IMR-90 (cell line): ENCODE measurements at regions not wholly inside any gene's neighbourhood (a gene's known extent, or its start where the extent isn't known, plus 50 kb on each side); places are given as distances from the start of the nearest gene placed in this dataset.

ENCODE experiments used
- ATAC-seq: fragments of 200-7000 bp; cut with Tn5 transposase; 2 replicates; pipeline ENCODE4 v1.9.1; 2020; ENCODE audit warnings: low read depth, mild to moderate bottlenecking, moderate library complexity
- BruUV-seq: library from RNA; stranded (reverse); fragments of 400-500 nt; replicated peaks from 2 replicates; lab custom pipeline; 2021; lab: Mats Ljungman, UMichigan
- CTCF ChIA-PET: fragments of 300-600 bp; formaldehyde crosslinking; extraction: SDS; loops from one replicate; lab custom pipeline; 2021; ENCODE audit warnings: antibody characterized with exemption; lab: Yijun Ruan, JAX
- POLR2A ChIA-PET: fragments of 300-600 bp; sonication (Branson Sonifier 250); formaldehyde crosslinking; loops from one replicate; lab custom pipeline; 2022; ENCODE audit warnings: antibody characterized with exemption; ENCODE audit not compliant: unreplicated experiment; lab: Charles Lee
- DNase-seq: peaks from one replicate; pipeline ENCODE4 v3.0.0; 2013
- H2AFZ ChIP-seq: replicated peaks from 2 replicates; pipeline ENCODE3; 2013; ENCODE audit warnings: low read length, mild to moderate bottlenecking; ENCODE audit not compliant: poor library complexity
- H2AK5ac ChIP-seq: 2 replicates; pipeline ENCODE4 v1.6.1; 2013; ENCODE audit warnings: low read depth, low read length, inconsistent platforms
- H2AK9ac ChIP-seq: replicated peaks from 2 replicates; pipeline ENCODE3; 2013; ENCODE audit warnings: mild to moderate bottlenecking, low read depth, low read length, moderate library complexity; ENCODE audit not compliant: poor library complexity
- H2BK120ac ChIP-seq: 2 replicates; pipeline ENCODE4 v1.6.1; 2013; ENCODE audit warnings: low read depth, low read length, inconsistent platforms
- H2BK15ac ChIP-seq: 3 replicates; pipeline ENCODE4 v1.6.1; 2013; ENCODE audit warnings: low read depth, low read length, inconsistent platforms
- H2BK20ac ChIP-seq: 2 replicates; pipeline ENCODE4 v1.6.1; 2013; ENCODE audit warnings: low read depth, mild to moderate bottlenecking, inconsistent platforms, low read length, moderate library complexity
- H2BK5ac ChIP-seq: 2 replicates; pipeline ENCODE4 v1.6.1; 2013; ENCODE audit warnings: mild to moderate bottlenecking, low read depth, low read length, inconsistent platforms; ENCODE audit not compliant: poor library complexity, severe bottlenecking
- H3K14ac ChIP-seq: replicated peaks from 2 replicates; pipeline ENCODE4 v1.6.1; 2013; ENCODE audit warnings: low read depth, low read length, inconsistent platforms
- H3K18ac ChIP-seq: 2 replicates; pipeline ENCODE4 v1.6.1; 2013; ENCODE audit warnings: low read depth, low read length, control low read depth
- H3K23ac ChIP-seq: 2 replicates; pipeline ENCODE4 v1.6.1; 2013; ENCODE audit warnings: low read depth, low read length, inconsistent platforms
- H3K27ac ChIP-seq: 2 replicates; pipeline ENCODE4 v1.5.1; 2013; ENCODE audit warnings: mild to moderate bottlenecking, control low read depth, low read length; ENCODE audit not compliant: insufficient read depth
- H3K27me3 ChIP-seq: 2 replicates; pipeline ENCODE4 v1.6.1; 2013; ENCODE audit warnings: low read length; ENCODE audit not compliant: control insufficient read depth, insufficient read depth
- H3K36me3 ChIP-seq: 2 replicates; pipeline ENCODE4 v1.6.1; 2013; ENCODE audit warnings: low read length, mixed read lengths; ENCODE audit not compliant: control insufficient read depth, insufficient read depth
- H3K4ac ChIP-seq: 2 replicates; pipeline ENCODE4 v1.6.1; 2013; ENCODE audit warnings: low read depth, low read length, inconsistent platforms
- H3K4me1 ChIP-seq: 2 replicates; pipeline ENCODE4 v1.6.1; 2013; ENCODE audit warnings: low read length, mixed read lengths; ENCODE audit not compliant: control insufficient read depth, insufficient read depth
- H3K4me2 ChIP-seq: 2 replicates; pipeline ENCODE4 v1.6.1; 2013; ENCODE audit warnings: low read depth, mild to moderate bottlenecking, control low read depth, low read length, moderate library complexity
- H3K4me3 ChIP-seq: 2 replicates; pipeline ENCODE4 v1.5.1; 2013; ENCODE audit warnings: low read depth, mild to moderate bottlenecking, control low read depth, low read length, moderate library complexity; ENCODE audit not compliant: insufficient read depth
- H3K56ac ChIP-seq: 2 replicates; pipeline ENCODE4 v1.6.1; 2013; ENCODE audit warnings: low read length, inconsistent platforms; ENCODE audit not compliant: insufficient read depth; ENCODE audit errors: extremely low read depth
- H3K79me1 ChIP-seq, 2 experiments: 2 replicates each; pipeline ENCODE4 v1.6.1; 2013; ENCODE audit warnings: low read length in 2 of 2, inconsistent platforms in 1 of 2, low read depth in 1 of 2
- H3K9ac ChIP-seq: 2 replicates; pipeline ENCODE4 v1.6.1; 2013; ENCODE audit warnings: low read depth, low read length, control low read depth
- H3K9me1 ChIP-seq: 2 replicates; pipeline ENCODE4 v1.6.1; 2013; ENCODE audit warnings: low read length, inconsistent platforms; ENCODE audit not compliant: insufficient read depth
- H3K9me3 ChIP-seq: 2 replicates; pipeline ENCODE4 v1.6.1; 2013; ENCODE audit warnings: low read length; ENCODE audit not compliant: control insufficient read depth, insufficient read depth
- H4K20me1 ChIP-seq: 2 replicates; pipeline ENCODE4 v1.6.1; 2013; ENCODE audit warnings: low read length, inconsistent platforms; ENCODE audit not compliant: insufficient read depth
- H4K5ac ChIP-seq: 2 replicates; pipeline ENCODE4 v1.6.1; 2013; ENCODE audit warnings: mild to moderate bottlenecking, low read depth, low read length, control low read depth
- H4K8ac ChIP-seq, 2 experiments: 2 replicates each; pipeline ENCODE4 v1.6.1; 2013; ENCODE audit warnings: low read depth in 2 of 2, low read length in 2 of 2, control low read depth in 1 of 2, inconsistent platforms in 1 of 2
- H4K91ac ChIP-seq: 2 replicates; pipeline ENCODE4 v1.6.1; 2013; ENCODE audit warnings: low read depth, low read length, inconsistent platforms; ENCODE audit not compliant: insufficient read depth
- MAFK ChIP-seq: IDR thresholded peaks from 2 replicates; pipeline ENCODE4 v1.6.1; 2012; ENCODE audit warnings: low read depth, low read length, improper control_type of control experiment
- MAZ ChIP-seq: IDR thresholded peaks from 2 replicates; pipeline ENCODE4 v1.6.1; 2012; ENCODE audit warnings: low read depth, mild to moderate bottlenecking, low read length, improper control_type of control experiment, moderate library complexity, borderline replicate concordance
- RAD21 ChIP-seq: IDR thresholded peaks from 2 replicates; pipeline ENCODE4 v1.6.1; 2012; ENCODE audit warnings: low read length, improper control_type of control experiment
- RCOR1 ChIP-seq: IDR thresholded peaks from 2 replicates; pipeline ENCODE4 v1.6.1; 2012; ENCODE audit warnings: mild to moderate bottlenecking, low read length, improper control_type of control experiment; ENCODE audit not compliant: insufficient replicate concordance
- WGBS, 2 experiments: methylation state at CpG; one replicate each; pipeline versions ENCODE4 v1.1.5 to v1.1.7; 2013; ENCODE audit warnings: missing lambda C conversion rate in 2 of 2; ENCODE audit not compliant: insufficient read length in 1 of 2; ENCODE audit errors: extremely low coverage in 2 of 2; 5-methylcytosine and 5-hydroxymethylcytosine counted together
- dilution Hi-C: fragments of 300-500 bp; cut with HindIII; formaldehyde crosslinking; loops from one replicate; pipeline ENCODE4 v1.14.3; 2018; ENCODE audit warnings: low sequenced_read_pairs; ENCODE audit not compliant: unreplicated experiment
- in situ Hi-C: fragments of 300-500 bp; cut with MboI; formaldehyde crosslinking; loops from 3 replicates; pipeline ENCODE4 v1.14.3; 2019; ENCODE audit warnings: low sequenced_read_pairs, inconsistent platforms, mixed read lengths
- intact Hi-C: fragments of 100-400 bp; cut with micrococcal nuclease; formaldehyde crosslinking; loops from 2 replicates; pipeline ENCODE4 v1.10.0; 2022

DNA sequence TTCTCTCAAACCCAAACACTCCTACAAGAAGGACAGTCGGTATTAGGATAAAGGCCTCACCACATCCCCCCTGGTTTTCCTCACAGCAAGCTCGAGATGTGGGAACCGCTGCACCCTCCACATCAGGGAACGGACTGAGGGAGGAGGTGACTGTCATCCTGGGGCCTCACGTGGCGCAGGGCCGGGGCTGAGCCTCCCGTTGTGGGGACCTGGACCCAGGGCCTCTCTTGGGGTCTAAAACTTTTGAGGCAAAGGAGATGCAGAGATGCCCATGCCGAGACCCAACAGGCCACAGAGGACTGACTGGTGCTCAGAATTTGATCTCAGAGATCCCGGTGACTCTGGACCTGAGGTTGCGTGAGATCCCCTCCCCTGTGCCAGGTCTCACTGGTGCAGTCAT, 72.7 kb downstream of the MRPL36 start:
- intact Hi-C loops (no loop called here), dilution Hi-C loops (no loop called here), in situ Hi-C loops (no loop called here)
- CTCF ChIA-PET = no interaction called here
- H4K5ac ChIP-seq = no peak overlapping the region
- no peak overlapping the region for H3K4me2 ChIP-seq
- no peak overlapping the region for H4K8ac ChIP-seq
- no peaks in the 10 kb centered on the region for H4K20me1 ChIP-seq
- no peak overlapping the region for H3K23ac ChIP-seq
- no peak overlapping the region for H2AK5ac ChIP-seq
- DNase-seq = no peak
- no peak overlapping the region for H3K14ac ChIP-seq
- no peaks in the 10 kb centered on the region for H3K79me1 ChIP-seq
- no TSS peak for BruUV-seq
- no peak overlapping the region for H2AFZ ChIP-seq
- H2BK120ac ChIP-seq = no peak overlapping the region
- H2BK20ac ChIP-seq = no peak overlapping the region
- no peak overlapping the region for H2AK9ac ChIP-seq
- no peak overlapping the region for H3K4ac ChIP-seq
- 92% methylated on average over 2 of the region's 11 CpGs; no CpG with 5 or more reads in 1 of the 2 experiments for WGBS, 2 experiments
- peaks cover 5% of the 10 kb centered on the region; the same call in 1 of the 2 replicates for H3K27me3 ChIP-seq
- H3K4me3 ChIP-seq = no peak overlapping the region
- ATAC-seq = no peak
- no peaks in the 10 kb centered on the region for H3K36me3 ChIP-seq
- H3K56ac ChIP-seq = no peak overlapping the region
- no peak overlapping the region for H3K27ac ChIP-seq
- H3K18ac ChIP-seq = no peak overlapping the region
- no peak overlapping the region for H2BK5ac ChIP-seq
- no peaks in the 10 kb centered on the region for H3K9me1 ChIP-seq
- POLR2A ChIA-PET = no interaction called here
- no peak overlapping the region for H4K91ac ChIP-seq
- H2BK15ac ChIP-seq = no peak overlapping the region
- TF ChIP-seq MAZ (no peak), RAD21 (no peak), MAFK (no peak), RCOR1 (no peak)
- no peaks in the 10 kb centered on the region for H3K9me3 ChIP-seq
- no peaks in the 10 kb centered on the region for H3K4me1 ChIP-seq
- H3K9ac ChIP-seq = no peak overlapping the region
